ENCODE measurements at regions not wholly inside any gene's neighbourhood (a gene's known extent, or its start where the extent isn't known, plus 50 kb on each side); places are given as distances from the start of the nearest gene placed in this dataset.

DNA sequence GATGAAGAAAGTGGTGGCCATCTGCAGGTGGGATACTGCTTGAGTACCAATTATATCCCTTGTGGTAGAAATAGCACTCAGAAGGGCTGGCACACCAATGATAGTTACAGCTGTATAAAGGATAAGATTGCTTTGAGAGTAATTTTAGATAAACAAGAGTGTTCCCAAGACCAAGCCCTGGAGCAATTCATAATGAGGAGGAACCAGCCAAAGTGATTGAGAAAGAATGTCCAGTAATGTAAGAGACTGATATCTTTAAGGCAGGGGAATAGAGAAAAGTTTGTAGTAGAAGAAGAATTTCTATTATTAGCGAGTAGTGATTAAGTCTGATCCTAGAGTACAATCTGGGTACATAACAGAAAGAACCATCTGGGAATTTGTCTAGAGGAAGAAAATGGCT is 945.1 kb downstream of the OTOL1 start:
- no peak for DNase-seq

GRCh38 chr3:162443376-162443775 is 946.8 kb downstream of the OTOL1 start:
- no peak for DNase-seq

DNA sequence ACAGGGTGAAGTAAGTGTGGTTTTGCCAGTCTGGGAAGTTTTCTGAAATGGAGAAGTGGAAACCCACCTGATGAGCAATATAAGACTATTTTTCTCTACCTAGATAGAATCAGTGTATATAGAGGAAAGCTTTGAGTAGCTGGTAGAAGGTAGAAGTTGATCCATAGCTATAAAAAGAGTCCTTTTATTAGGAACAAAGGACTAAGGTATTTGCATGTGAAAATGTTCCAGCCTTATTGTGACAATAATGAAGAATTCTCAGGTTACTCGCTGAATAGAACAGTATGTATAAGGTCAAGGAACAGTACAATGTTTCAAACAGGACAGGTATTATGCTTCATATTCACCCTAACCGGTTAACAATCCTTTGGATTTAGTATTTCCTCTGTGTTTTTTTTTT is 972.2 kb downstream of the OTOL1 start:
- DNase-seq: no peak

DNA sequence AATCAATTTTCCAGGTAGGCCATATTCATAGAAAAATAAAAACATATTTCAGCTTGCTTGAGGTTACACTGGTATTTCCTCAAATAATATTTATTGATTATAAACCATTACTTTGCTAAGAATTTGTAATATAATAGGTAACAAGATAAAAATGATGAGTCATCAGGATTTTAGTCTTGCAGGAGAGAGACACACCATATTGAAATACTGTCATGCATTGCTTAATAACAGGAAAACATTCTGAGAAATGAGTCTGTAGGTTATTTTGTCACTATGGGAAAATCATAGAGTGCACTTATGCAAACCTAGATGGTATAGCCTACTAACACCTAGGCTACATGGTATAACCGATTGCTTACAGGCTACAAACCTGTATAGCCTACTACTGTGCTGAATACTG is 990.5 kb downstream of the OTOL1 start:
- DNase-seq: no peak

DNA sequence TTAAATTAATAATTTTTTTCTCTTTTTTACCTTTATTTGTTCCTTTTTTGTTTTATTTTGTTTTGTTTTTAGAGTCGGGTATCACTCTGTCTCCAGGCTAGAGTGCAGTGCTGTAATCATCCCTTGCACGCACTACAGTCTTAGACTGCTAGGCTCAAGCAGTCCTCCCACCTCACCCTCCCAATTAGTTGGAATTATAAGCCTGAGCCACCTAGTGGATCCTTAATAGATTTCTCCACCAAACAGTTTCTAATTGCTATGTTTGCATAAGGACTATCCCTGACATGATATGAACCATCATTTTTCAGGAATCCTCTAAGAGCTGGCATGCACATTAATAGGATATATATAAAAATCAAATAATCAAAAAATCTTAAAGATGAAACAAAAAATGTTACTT is 993.2 kb downstream of the OTOL1 start:
- peak in 2 of 4 experiments; percentile 1 to 3 for DNase-seq

DNA sequence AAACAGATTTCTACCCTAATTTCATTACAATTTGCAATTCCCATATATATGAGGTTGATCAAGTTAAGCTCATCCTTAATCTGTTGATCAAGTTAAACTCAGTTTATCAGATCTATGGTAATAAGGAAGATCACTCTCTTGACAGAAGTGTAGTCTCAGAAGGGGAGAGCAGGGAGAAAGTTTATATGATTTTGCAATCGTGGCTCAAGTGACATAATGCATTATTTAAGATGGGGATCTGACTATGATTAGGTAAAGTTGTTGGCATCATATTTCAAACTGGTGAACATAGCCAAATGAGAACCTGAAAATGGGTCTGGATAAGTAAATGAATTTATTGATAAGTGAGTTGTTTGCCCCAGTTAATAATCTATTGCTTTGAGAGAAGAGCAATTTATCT is 995.3 kb downstream of the OTOL1 start:
- DNase-seq: no peak

GRCh38 chr3:162492446-162493081 is 996.0 kb downstream of the OTOL1 start:
- DNase-seq: no peak

DNA sequence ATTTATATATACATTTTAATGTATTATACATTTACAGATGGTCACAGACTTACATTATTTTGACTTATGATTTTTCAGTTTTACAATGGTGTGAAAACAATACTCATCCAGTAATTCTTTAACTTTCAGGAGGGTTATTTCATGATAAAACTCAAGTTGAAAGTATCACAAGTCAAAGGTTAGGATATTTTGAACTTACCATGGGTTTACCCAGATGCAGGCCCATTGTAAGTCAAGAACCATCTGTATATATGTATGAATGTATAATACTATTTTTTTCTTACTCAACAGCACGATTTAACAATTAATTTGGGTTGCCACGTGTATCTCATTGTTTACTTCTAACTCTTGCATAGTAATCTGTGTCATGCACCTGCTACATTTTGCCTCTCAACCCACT is 1002.0 kb downstream of the OTOL1 start:
- no peak for DNase-seq

- DNase-seq: no peak
Observed at GRCh38 chr3:162507397-162507796, 1010.8 kb downstream of the OTOL1 start.

- DNase-seq: no peak
Observed at GRCh38 chr3:162512488-162512887, 1015.9 kb downstream of the OTOL1 start.

- DNase-seq: no peak
Observed at GRCh38 chr3:162517110-162517509, 1020.5 kb downstream of the OTOL1 start.

- DNase-seq: no peak
Observed at GRCh38 chr3:162521669-162522068, 1025.1 kb downstream of the OTOL1 start.

DNA sequence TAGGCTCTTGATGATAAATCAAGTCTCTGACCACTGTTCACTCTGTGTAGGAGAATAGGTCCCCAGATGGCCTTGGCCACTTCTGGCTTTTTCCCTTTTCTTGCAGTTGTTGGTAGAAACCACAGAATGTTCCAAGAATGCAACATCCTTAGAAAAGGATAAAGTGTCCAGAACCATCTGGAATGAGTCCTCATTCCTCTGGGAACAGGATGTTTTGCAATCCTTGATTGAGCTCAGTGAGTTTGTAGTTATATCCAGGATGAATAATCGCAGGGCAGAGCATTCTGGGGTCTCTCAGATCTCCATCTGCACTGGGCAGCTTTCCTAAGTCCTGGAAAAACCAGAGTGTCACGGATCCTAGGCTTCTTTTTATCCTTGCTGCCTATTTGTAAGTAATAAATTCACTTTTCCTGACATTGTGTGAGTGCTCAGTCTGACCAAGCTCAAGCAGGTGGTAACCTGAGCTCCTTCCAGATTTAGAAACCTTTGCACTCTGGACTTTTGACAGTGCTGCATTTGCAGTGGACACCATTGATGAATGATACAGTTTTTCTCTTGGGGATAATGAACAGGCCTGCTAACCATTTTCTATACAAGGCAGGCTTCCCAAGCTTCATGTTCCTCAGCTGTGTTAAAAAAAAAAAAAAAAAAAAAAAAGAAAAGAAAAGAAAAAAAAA is 1028.6 kb downstream of the OTOL1 start:
- no peak for DNase-seq

DNA sequence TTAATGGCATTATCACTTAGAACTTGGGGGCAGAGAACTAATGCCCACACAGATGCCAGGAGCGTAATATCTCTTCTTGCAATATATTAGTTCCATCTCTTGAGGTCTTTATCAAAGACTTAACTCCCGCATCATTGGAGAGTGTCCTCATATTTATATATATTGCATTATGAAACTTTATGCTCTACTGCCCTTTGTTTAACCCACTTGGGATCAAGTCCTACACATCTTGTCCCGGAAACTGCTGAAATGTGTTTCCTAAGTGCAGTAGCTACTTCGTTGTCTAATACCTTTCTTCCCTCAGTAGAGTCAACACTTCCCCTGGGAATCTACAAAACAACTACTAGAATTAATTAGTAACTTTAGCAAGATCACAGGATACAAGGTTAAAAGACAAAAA is 1029.2 kb downstream of the OTOL1 start:
- DNase-seq: no peak

GRCh38 chr3:162534431-162534830 is 1037.8 kb downstream of the OTOL1 start:
- no peak for DNase-seq

DNA sequence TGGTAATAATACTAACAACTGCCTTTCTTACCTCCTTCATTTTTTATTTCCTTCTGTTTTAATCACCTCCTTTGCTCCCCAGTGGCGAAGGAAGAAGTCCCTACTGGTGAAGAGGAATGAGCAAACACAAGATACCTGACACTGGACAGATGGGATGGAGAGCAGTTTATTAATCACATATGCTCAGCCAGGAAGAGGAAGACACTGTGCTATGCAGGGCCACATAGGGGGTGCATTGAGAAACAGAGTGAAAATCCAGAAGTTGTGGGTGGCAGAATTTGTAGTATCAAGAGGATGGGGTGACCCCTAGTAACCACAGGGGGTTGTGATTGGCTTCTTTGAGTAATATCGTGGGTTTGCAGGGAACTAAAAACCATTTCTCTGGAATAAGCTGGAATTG is 1041.9 kb downstream of the OTOL1 start:
- DNase-seq: no peak

- DNase-seq: no peak
Observed at GRCh38 chr3:162538906-162539305, 1042.3 kb downstream of the OTOL1 start.

DNA sequence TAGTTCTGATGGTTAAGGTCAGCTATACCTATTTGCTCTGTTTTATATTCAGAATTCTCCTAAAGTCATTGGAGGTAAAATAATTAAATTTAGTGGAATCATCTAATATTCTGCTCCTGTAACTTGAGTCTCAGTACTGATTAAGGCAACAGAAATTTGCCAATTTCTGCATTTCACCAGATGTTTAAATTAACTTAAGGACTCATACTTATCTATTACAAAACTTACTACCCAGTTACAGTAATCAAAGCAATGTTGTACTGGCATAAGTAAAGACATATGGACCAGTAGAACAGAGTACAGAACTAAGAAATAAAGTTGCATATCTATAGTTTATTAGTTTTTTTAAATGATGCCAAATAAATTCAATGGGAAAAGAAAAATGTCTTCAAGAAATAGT is 1043.8 kb downstream of the OTOL1 start:
- DNase-seq: no peak

- DNase-seq: no peak
Observed at GRCh38 chr3:162541923-162542322, 1045.3 kb downstream of the OTOL1 start.

DNA sequence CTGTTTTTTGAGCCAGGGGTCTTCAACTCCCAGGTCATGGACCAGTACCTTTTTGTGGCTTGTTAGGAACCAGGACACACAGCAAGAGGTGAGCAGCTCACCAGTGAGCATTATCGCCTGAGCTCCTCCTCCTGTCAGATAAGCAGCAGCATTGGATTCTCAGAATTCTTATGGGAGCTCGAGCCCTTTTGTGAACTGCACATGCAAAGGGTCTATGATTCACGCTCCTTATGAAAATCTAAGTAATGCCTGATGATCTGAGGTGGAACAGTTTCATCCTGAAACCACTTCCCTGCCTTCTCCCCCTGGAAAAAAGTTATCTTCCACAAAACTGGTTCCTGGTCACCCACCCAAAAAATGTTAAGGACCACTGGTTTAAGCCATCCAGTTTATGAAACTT is 1047.6 kb downstream of the OTOL1 start:
- DNase-seq: no peak

GRCh38 chr3:162546910-162547309 is 1050.3 kb downstream of the OTOL1 start:
- no peak for DNase-seq

GRCh38 chr3:162547321-162547720 is 1050.7 kb downstream of the OTOL1 start:
- no peak for DNase-seq

DNA sequence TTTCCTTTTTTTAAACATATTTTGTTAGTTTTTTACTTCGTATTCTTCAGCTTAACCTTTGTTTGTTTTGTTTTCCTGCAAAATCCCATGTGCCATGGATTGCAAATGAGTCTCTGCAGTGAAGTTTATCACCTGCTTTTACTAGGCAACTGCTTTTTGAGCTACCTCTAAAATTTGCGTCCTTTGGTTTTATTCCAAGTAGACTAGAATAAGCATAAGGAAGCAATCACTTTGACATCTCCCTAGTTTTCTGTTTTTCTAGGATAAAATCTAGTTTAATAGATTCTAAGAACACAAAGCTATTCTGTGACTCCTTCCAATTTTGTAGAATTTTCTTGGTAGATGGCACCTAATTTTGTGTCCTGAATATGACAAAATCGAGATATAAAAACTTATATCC is 1059.2 kb downstream of the OTOL1 start:
- DNase-seq: no peak

- DNase-seq: no peak
Observed at GRCh38 chr3:162558016-162558415, 1061.4 kb downstream of the OTOL1 start.

GRCh38 chr3:162568706-162569105 is 1072.1 kb downstream of the OTOL1 start:
- DNase-seq: no peak
